Karpas-422 (cell line): ENCODE measurements at regions not wholly inside any gene's neighbourhood (a gene's known extent, or its start where the extent isn't known, plus 50 kb on each side); places are given as distances from the start of the nearest gene placed in this dataset.
A peak's percentile ranks its signal among the peaks of the same experiment; 100 is the strongest.

Experiments
- DNase-seq: peaks from one replicate; pipeline ENCODE4 v3.0.0-alpha.2; 2015
- H2AFZ ChIP-seq: fragments of 200-600 bp; sonication (generic); 2 replicates; pipeline ENCODE4 v1.6.1; 2014; ENCODE audit warnings: antibody characterized with exemption, low read length, mixed read lengths
- H3K27ac ChIP-seq: fragments of 200-600 bp; sonication (generic); 2 replicates; pipeline ENCODE4 v1.5.1; 2014; ENCODE audit warnings: mild to moderate bottlenecking, low read length, moderate library complexity
- H3K27me3 ChIP-seq: fragments of 200-600 bp; sonication (generic); 2 replicates; pipeline ENCODE4 v1.6.1; 2014; ENCODE audit warnings: low read length, mixed read lengths
- H3K36me3 ChIP-seq: fragments of 200-600 bp; sonication (generic); 2 replicates; pipeline ENCODE4 v1.6.1; 2014; ENCODE audit warnings: low read length, mixed read lengths; ENCODE audit not compliant: insufficient read depth
- H3K4me1 ChIP-seq: fragments of 200-600 bp; sonication (generic); 2 replicates; pipeline ENCODE4 v1.6.1; 2014; ENCODE audit warnings: mild to moderate bottlenecking, low read length, mixed read lengths
- H3K4me2 ChIP-seq: fragments of 200-600 bp; sonication (generic); 2 replicates; pipeline ENCODE4 v1.6.1; 2014; ENCODE audit warnings: low read length, low read depth, mild to moderate bottlenecking; ENCODE audit not compliant: poor library complexity, severe bottlenecking
- H3K4me3 ChIP-seq: fragments of 200-600 bp; sonication (generic); 2 replicates; pipeline ENCODE4 v1.5.1; 2014; ENCODE audit warnings: mild to moderate bottlenecking, antibody characterized with exemption, low read length, mixed read lengths
- H3K79me2 ChIP-seq: fragments of 200-600 bp; sonication (generic); 2 replicates; pipeline ENCODE4 v1.6.1; 2014; ENCODE audit warnings: mild to moderate bottlenecking, low read length, mixed read lengths
- H3K9ac ChIP-seq: fragments of 200-600 bp; sonication (generic); 2 replicates; pipeline ENCODE4 v1.6.0; 2014; ENCODE audit warnings: low read length
- H3K9me2 ChIP-seq: fragments of 200-600 bp; sonication (generic), shearing (Covaris generic); replicated peaks from 2 replicates; pipeline ENCODE4 v1.6.0; 2014; ENCODE audit warnings: mild to moderate bottlenecking, low read length, moderate library complexity; ENCODE audit not compliant: insufficient read depth
- H3K9me3 ChIP-seq: fragments of 300-700, 200-600 bp; sonication (generic); 2 replicates; pipeline ENCODE4 v1.6.1; 2014; ENCODE audit warnings: low read length, mixed read lengths
- H4K20me1 ChIP-seq: fragments of 200-600 bp; sonication (generic); 2 replicates; pipeline ENCODE4 v1.6.1; 2014; ENCODE audit warnings: mild to moderate bottlenecking, antibody characterized with exemption, low read length, low read depth; ENCODE audit not compliant: insufficient read depth

GRCh38 chr14:61959348-61959747 lies 197.1 kb downstream of the SNAPC1 start:
- H3K4me3 ChIP-seq: no peak overlapping the region
- peaks cover 6% of the 10 kb centered on the region for H3K4me1 ChIP-seq
- H3K36me3 ChIP-seq: no peaks in the 10 kb centered on the region
- no peak overlapping the region for H3K9ac ChIP-seq
- no peaks in the 10 kb centered on the region for H3K9me2 ChIP-seq
- H3K27me3 ChIP-seq: no peaks in the 10 kb centered on the region
- no peaks in the 10 kb centered on the region for H3K79me2 ChIP-seq
- no peak overlapping the region for H3K27ac ChIP-seq
- H2AFZ ChIP-seq: no peak overlapping the region
- peaks cover 4% of the 10 kb centered on the region for H3K9me3 ChIP-seq
- no peak for DNase-seq
- H3K4me2 ChIP-seq: no peak overlapping the region
- no peaks in the 10 kb centered on the region for H4K20me1 ChIP-seq

DNA sequence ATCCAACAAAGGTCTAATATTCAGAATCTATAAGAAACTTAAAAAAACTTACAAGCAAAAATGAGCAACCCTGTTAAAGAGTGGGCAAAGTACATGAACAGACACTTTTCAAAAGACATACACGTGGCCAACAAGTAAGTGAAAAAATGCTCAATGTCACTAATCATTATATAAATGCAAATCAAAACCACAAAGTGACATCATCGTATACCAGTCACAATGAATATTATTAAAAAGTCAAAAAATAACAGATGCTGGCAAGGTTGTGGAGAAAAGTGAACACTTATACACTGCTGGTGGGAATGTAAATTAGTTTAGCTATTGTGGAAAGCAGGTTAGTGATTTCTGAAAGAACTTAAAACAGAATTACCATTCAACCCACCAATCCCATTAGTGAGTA lies 199.1 kb downstream of the SNAPC1 start:
- Histone ChIP-seq H3K4me3 (no peak overlapping the region), H3K9ac (no peak overlapping the region), H3K4me2 (no peak overlapping the region), H3K36me3 (no peaks in the 10 kb centered on the region), H4K20me1 (no peaks in the 10 kb centered on the region), H3K27ac (no peak overlapping the region), H3K9me2 (no peaks in the 10 kb centered on the region), H3K9me3 (peaks cover 3% of the 10 kb centered on the region), H3K27me3 (no peaks in the 10 kb centered on the region), H3K4me1 (no peaks in the 10 kb centered on the region), H3K79me2 (no peaks in the 10 kb centered on the region), H2AFZ (no peak overlapping the region)
- no peak for DNase-seq

DNA sequence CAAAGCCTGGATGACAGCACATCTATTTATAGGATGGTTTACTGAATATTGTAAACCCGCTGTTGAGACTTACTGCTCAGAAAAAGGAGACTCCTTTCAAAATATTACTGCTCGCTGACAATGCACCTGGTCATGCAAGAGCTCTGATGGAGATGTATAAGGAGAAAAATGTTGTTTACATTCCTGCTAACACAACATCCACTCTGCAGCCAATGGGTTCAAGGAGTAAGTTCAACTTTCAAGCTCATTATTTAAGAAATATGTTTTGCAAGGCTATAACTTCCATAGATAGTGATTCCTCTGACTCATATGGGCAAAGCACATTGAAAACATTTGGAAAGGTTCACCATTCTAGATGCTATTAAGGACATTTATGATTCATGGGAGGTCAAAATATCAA lies 201.7 kb downstream of the SNAPC1 start:
- peaks cover 16% of the 10 kb centered on the region for H3K4me1 ChIP-seq
- H3K9me3 ChIP-seq: no peaks in the 10 kb centered on the region
- H3K4me3 ChIP-seq: no peak overlapping the region

GRCh38 chr14:61965030-61965745 lies 203.0 kb downstream of the SNAPC1 start:
- no peak overlapping the region for H3K9ac ChIP-seq
- H2AFZ ChIP-seq: no peak overlapping the region
- H3K36me3 ChIP-seq: no peaks in the 10 kb centered on the region
- H3K4me3 ChIP-seq: no peak overlapping the region
- H3K27me3 ChIP-seq: no peaks in the 10 kb centered on the region
- no peak for DNase-seq
- no peaks in the 10 kb centered on the region for H3K79me2 ChIP-seq
- no peaks in the 10 kb centered on the region for H3K9me2 ChIP-seq
- H4K20me1 ChIP-seq: no peaks in the 10 kb centered on the region
- H3K4me2 ChIP-seq: no peak overlapping the region
- H3K27ac ChIP-seq: no peak overlapping the region
- no peaks in the 10 kb centered on the region for H3K9me3 ChIP-seq
- peaks cover 28% of the 10 kb centered on the region for H3K4me1 ChIP-seq

More for the DNA sequence above, 201.7 kb downstream of the SNAPC1 start:
- H4K20me1 ChIP-seq: no peaks in the 10 kb centered on the region
- no peaks in the 10 kb centered on the region for H3K27me3 ChIP-seq
- DNase-seq: no peak
- H3K36me3 ChIP-seq: no peaks in the 10 kb centered on the region
- no peak overlapping the region for H3K4me2 ChIP-seq
- no peak overlapping the region for H3K27ac ChIP-seq
- H3K79me2 ChIP-seq: no peaks in the 10 kb centered on the region
- H3K9ac ChIP-seq: no peak overlapping the region
- no peaks in the 10 kb centered on the region for H3K9me2 ChIP-seq
- no peak overlapping the region for H2AFZ ChIP-seq

DNA sequence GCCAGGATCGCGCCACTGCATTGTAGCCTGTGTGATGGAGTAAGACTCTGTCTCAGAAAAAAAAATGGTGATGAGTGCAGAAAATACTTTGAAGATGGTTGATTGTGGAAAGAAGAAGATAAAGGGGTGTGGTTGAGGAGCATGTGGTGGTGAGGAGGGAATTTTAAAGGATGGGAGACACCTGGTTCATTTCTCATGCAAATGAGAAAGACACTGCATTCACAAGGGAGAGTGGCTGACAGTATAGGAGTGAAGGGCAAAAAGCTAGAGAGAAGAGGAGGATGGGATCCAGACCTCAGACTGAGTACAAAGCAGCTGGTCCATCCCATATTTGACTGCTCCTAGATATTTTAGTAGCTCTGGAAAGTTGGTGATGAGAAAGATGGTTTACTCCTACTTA lies 206.0 kb downstream of the SNAPC1 start:
- Histone ChIP-seq H3K4me3 (no peak overlapping the region), H3K9ac (no peak overlapping the region), H3K9me3 (no peaks in the 10 kb centered on the region), H4K20me1 (no peaks in the 10 kb centered on the region), H3K4me1 (peaks cover 53% of the 10 kb centered on the region), H3K4me2 (no peak overlapping the region), H3K27me3 (no peaks in the 10 kb centered on the region), H3K27ac (no peak overlapping the region), H3K79me2 (no peaks in the 10 kb centered on the region), H2AFZ (no peak overlapping the region), H3K36me3 (no peaks in the 10 kb centered on the region), H3K9me2 (0 out of 2 replicates have a peak, but pooled peaks cover 2% of the 10 kb centered on the region)
- DNase-seq: no peak

- DNase-seq: peak; percentile 80
These were observed 210.5 kb downstream of the SNAPC1 start for GRCh38 chr14:61972711-61973110.

DNA sequence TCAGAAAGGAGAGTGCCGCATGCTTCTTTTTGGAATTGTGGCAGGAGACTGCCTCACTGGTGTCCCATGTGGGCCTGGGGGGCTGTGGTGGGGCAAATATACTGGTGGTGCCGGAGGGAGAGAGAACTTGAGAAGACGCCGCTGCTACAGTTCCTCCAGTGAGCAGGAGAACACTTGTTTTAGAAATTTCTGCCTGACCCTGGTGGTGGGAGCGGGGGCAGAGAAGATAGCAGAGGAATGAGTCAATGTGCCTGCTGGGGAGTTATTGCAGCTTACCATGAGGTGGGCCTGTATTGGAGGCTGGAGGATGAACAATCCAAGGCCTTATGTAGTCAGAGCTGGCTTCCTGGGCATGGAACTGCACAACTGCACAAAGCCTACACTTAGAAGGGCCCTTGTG lies 211.8 kb downstream of the SNAPC1 start:
- Histone ChIP-seq H3K4me3 (no peak overlapping the region), H3K9ac (no peak overlapping the region), H3K4me1 (peaks cover 49% of the 10 kb centered on the region), H4K20me1 (no peaks in the 10 kb centered on the region), H3K4me2 (no peak overlapping the region), H3K27ac (no peak overlapping the region), H3K9me3 (peaks cover 18% of the 10 kb centered on the region; the same call in 1 of the 2 replicates), H3K27me3 (no peaks in the 10 kb centered on the region), H3K79me2 (no peaks in the 10 kb centered on the region), H3K9me2 (0 out of 2 replicates have a peak, but pooled peaks cover 3% of the 10 kb centered on the region), H3K36me3 (no peaks in the 10 kb centered on the region), H2AFZ (no peak overlapping the region)
- DNase-seq: no peak

More at GRCh38 chr14:61972711-61973110, 210.5 kb downstream of the SNAPC1 start:
- peak overlapping the region; percentile 52 for H3K4me2 ChIP-seq
- no peaks in the 10 kb centered on the region for H3K79me2 ChIP-seq
- peaks cover 16% of the 10 kb centered on the region; the same call in 1 of the 2 replicates for H3K9me3 ChIP-seq
- peak overlapping the region; percentile 21; the same call in 1 of the 2 replicates for H3K9ac ChIP-seq
- peak overlapping the region; percentile 78 for H3K27ac ChIP-seq
- H3K9me2 ChIP-seq: 0 out of 2 replicates have a peak, but pooled peaks cover 3% of the 10 kb centered on the region
- no peaks in the 10 kb centered on the region for H3K36me3 ChIP-seq
- H3K27me3 ChIP-seq: no peaks in the 10 kb centered on the region
- peak overlapping the region; percentile 81 for H2AFZ ChIP-seq
- peak overlapping the region; percentile 21 for H3K4me3 ChIP-seq
- peaks cover 57% of the 10 kb centered on the region for H3K4me1 ChIP-seq
- no peaks in the 10 kb centered on the region for H4K20me1 ChIP-seq

DNA sequence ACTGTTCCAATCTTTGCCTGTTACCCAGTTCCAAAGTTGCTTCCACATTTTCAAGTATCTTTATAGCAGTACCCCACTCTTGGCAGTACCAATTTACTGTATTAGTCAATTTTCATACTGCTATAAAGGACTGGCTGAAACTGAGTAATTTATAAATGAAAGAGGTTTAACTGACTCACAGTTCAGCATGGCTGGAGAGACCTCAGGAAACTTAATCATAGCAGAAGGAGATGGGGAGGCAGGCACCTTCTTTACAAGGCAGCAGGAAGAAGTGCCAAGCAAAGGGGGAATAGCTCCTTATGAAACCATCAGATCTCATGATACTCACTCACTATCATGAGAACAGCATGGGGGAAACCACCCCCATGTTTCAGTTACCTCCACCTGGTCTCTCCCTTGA lies 215.0 kb downstream of the SNAPC1 start:
- peaks cover 36% of the 10 kb centered on the region for H3K4me1 ChIP-seq
- H3K27ac ChIP-seq: no peak overlapping the region
- no peaks in the 10 kb centered on the region for H3K27me3 ChIP-seq
- H3K4me3 ChIP-seq: no peak overlapping the region
- H4K20me1 ChIP-seq: no peaks in the 10 kb centered on the region
- peaks cover 18% of the 10 kb centered on the region; the same call in 1 of the 2 replicates for H3K9me3 ChIP-seq
- H3K79me2 ChIP-seq: no peaks in the 10 kb centered on the region
- H3K9ac ChIP-seq: no peak overlapping the region
- no peak overlapping the region for H2AFZ ChIP-seq
- no peak overlapping the region for H3K4me2 ChIP-seq
- no peak for DNase-seq
- H3K9me2 ChIP-seq: 0 out of 2 replicates have a peak, but pooled peaks cover 3% of the 10 kb centered on the region
- H3K36me3 ChIP-seq: no peaks in the 10 kb centered on the region
